HG02870 (cell line): ENCODE measurements at regions not wholly inside any gene's neighbourhood (a gene's known extent, or its start where the extent isn't known, plus 50 kb on each side); places are given as distances from the start of the nearest gene placed in this dataset.
"Not testable (repeated sequence)": the region's sequence is repeated elsewhere in the genome, so short reads cannot be mapped to it uniquely, and the experiment has no call there.

Experiments
- ATAC-seq: cut with Tn5 transposase; IDR thresholded peaks from one replicate; pipeline ENCODE4 v1.9.1; 2021; ENCODE audit warnings: mild to moderate bottlenecking, moderate library complexity; ENCODE audit not compliant: unreplicated experiment

GRCh38 chr6:27149150-27149549 is 98.4 kb upstream of the PRSS16 start:
- ATAC-seq: no peak

GRCh38 chr6:27154696-27155095 is 92.8 kb upstream of the PRSS16 start:
- no peak for ATAC-seq

GRCh38 chr6:27156874-27157458 is 90.5 kb upstream of the PRSS16 start:
- no peak for ATAC-seq

- peak; percentile 63 for ATAC-seq
Measured at GRCh38 chr6:27157459-27158315, 89.8 kb upstream of the PRSS16 start.

GRCh38 chr6:27158316-27158643 is 89.2 kb upstream of the PRSS16 start:
- ATAC-seq: no peak

GRCh38 chr6:27159725-27160124 is 87.8 kb upstream of the PRSS16 start:
- no peak for ATAC-seq

- ATAC-seq: no peak
Measured at GRCh38 chr6:27161115-27161514, 86.4 kb upstream of the PRSS16 start.

GRCh38 chr6:27161603-27161945 is 85.9 kb upstream of the PRSS16 start:
- no peak for ATAC-seq

GRCh38 chr6:27161946-27162603 is 85.4 kb upstream of the PRSS16 start:
- ATAC-seq: no peak

- ATAC-seq: no peak
Measured at GRCh38 chr6:27163834-27164233, 83.7 kb upstream of the PRSS16 start.

GRCh38 chr6:27168108-27168507 is 79.4 kb upstream of the PRSS16 start:
- ATAC-seq: no peak

- ATAC-seq: no peak
Measured at GRCh38 chr6:27168586-27169443, 78.7 kb upstream of the PRSS16 start.

- not testable (repeated sequence) for ATAC-seq
Measured at GRCh38 chr6:27172524-27173231, 74.8 kb upstream of the PRSS16 start.

- not testable (repeated sequence) for ATAC-seq
Measured at GRCh38 chr6:27173232-27173601, 74.3 kb upstream of the PRSS16 start.

GRCh38 chr6:27174958-27175357 is 72.5 kb upstream of the PRSS16 start:
- no peak for ATAC-seq

GRCh38 chr6:27176096-27176495 is 71.4 kb upstream of the PRSS16 start:
- ATAC-seq: no peak

GRCh38 chr6:27176523-27177484 is 70.7 kb upstream of the PRSS16 start:
- peak; percentile 33 for ATAC-seq

- peak; percentile 38 for ATAC-seq
Measured at GRCh38 chr6:27177485-27178406, 69.8 kb upstream of the PRSS16 start.

GRCh38 chr6:27178407-27178730 is 69.1 kb upstream of the PRSS16 start:
- no peak for ATAC-seq
